ENCODE measurements at regions not wholly inside any gene's neighbourhood (a gene's known extent, or its start where the extent isn't known, plus 50 kb on each side); places are given as distances from the start of the nearest gene placed in this dataset.

GRCh38 chr2:80852079-80852807 is 547.7 kb upstream of the LRRTM1 start:
- Histone ChIP-seq H3K9ac (ENCODE audit: insufficient read depth, low read length) (no peak overlapping the region), H3K4me2 (ENCODE audit: extremely low read depth, insufficient read depth, low read length) (no peak overlapping the region), H4K20me1 (ENCODE audit: control insufficient read depth, extremely low read depth, insufficient read depth, low read length) (no peaks in the 10 kb centered on the region), H3K4me3 (replicated peaks in 1 of 4; ENCODE audit: control extremely low read depth in 1 of 4, insufficient read depth in 1 of 4, low read depth in 3 of 4, low read length in 4 of 4) (no peak overlapping the region), H3K27ac (ENCODE audit: insufficient read depth, low read length) (no peak overlapping the region), H3K27me3 (ENCODE audit: control insufficient read depth, insufficient read depth, low read length) (no peaks in the 10 kb centered on the region), H3K9me3 (ENCODE audit: control insufficient read depth, insufficient read depth, low read depth, low read length) (no peaks in the 10 kb centered on the region), H3K4me1 (ENCODE audit: control insufficient read depth, extremely low read depth, insufficient read depth, low read length) (no peaks in the 10 kb centered on the region), H3K79me2 (ENCODE audit: control insufficient read depth, insufficient read depth, low read length) (no peaks in the 10 kb centered on the region), H2AFZ (ENCODE audit: low read length) (no peak overlapping the region), H3K36me3 (ENCODE audit: control insufficient read depth, insufficient read depth, low read length) (no peaks in the 10 kb centered on the region)
- DNase-seq (ENCODE audit: low read depth in 2 of 2), result no peak
- TF ChIP-seq CTCF (conservative IDR thresholded peaks at IDR 0.05 in 1 of 2, IDR thresholded peaks at IDR 0.05 in 1 of 2; ENCODE audit: low read depth in 1 of 2, low read length in 2 of 2) (no peak), EZH2 (IDR thresholded peaks at IDR 0.05; ENCODE audit: low read length, missing control alignments) (no peak)

- Histone ChIP-seq H3K36me3 (ENCODE audit: control insufficient read depth, insufficient read depth, low read length) (no peaks in the 10 kb centered on the region), H3K9ac (ENCODE audit: insufficient read depth, low read length) (no peak overlapping the region), H3K4me2 (ENCODE audit: extremely low read depth, insufficient read depth, low read length) (no peak overlapping the region), H4K20me1 (ENCODE audit: control insufficient read depth, extremely low read depth, insufficient read depth, low read length) (no peaks in the 10 kb centered on the region), H2AFZ (ENCODE audit: low read length) (no peak overlapping the region), H3K27me3 (ENCODE audit: control insufficient read depth, insufficient read depth, low read length) (no peaks in the 10 kb centered on the region), H3K4me3 (replicated peaks in 1 of 4; ENCODE audit: control extremely low read depth in 1 of 4, insufficient read depth in 1 of 4, low read depth in 3 of 4, low read length in 4 of 4) (no peak overlapping the region), H3K9me3 (ENCODE audit: control insufficient read depth, insufficient read depth, low read depth, low read length) (no peaks in the 10 kb centered on the region), H3K79me2 (ENCODE audit: control insufficient read depth, insufficient read depth, low read length) (no peaks in the 10 kb centered on the region), H3K27ac (ENCODE audit: insufficient read depth, low read length) (no peak overlapping the region), H3K4me1 (ENCODE audit: control insufficient read depth, extremely low read depth, insufficient read depth, low read length) (no peaks in the 10 kb centered on the region)
- TF ChIP-seq EZH2 (IDR thresholded peaks at IDR 0.05; ENCODE audit: low read length, missing control alignments), result no peak
- TF ChIP-seq CTCF (conservative IDR thresholded peaks at IDR 0.05 in 1 of 2, IDR thresholded peaks at IDR 0.05 in 1 of 2; ENCODE audit: low read depth in 1 of 2, low read length in 2 of 2), result no peak
- no peak for DNase-seq (ENCODE audit: low read depth in 2 of 2)
Observed at GRCh38 chr2:80830891-80831290, 526.3 kb upstream of the LRRTM1 start.

- Histone ChIP-seq H3K4me2 (ENCODE audit: extremely low read depth, insufficient read depth, low read length) (no peak overlapping the region), H3K27ac (ENCODE audit: insufficient read depth, low read length) (no peak overlapping the region), H3K4me3 (replicated peaks in 1 of 4; ENCODE audit: control extremely low read depth in 1 of 4, insufficient read depth in 1 of 4, low read depth in 3 of 4, low read length in 4 of 4) (no peak overlapping the region), H3K9ac (ENCODE audit: insufficient read depth, low read length) (no peak overlapping the region), H4K20me1 (ENCODE audit: control insufficient read depth, extremely low read depth, insufficient read depth, low read length) (no peaks in the 10 kb centered on the region), H3K79me2 (ENCODE audit: control insufficient read depth, insufficient read depth, low read length) (no peaks in the 10 kb centered on the region), H2AFZ (ENCODE audit: low read length) (no peak overlapping the region), H3K9me3 (ENCODE audit: control insufficient read depth, insufficient read depth, low read depth, low read length) (no peaks in the 10 kb centered on the region), H3K27me3 (ENCODE audit: control insufficient read depth, insufficient read depth, low read length) (no peaks in the 10 kb centered on the region), H3K36me3 (ENCODE audit: control insufficient read depth, insufficient read depth, low read length) (no peaks in the 10 kb centered on the region), H3K4me1 (ENCODE audit: control insufficient read depth, extremely low read depth, insufficient read depth, low read length) (no peaks in the 10 kb centered on the region)
- DNase-seq (ENCODE audit: low read depth in 2 of 2), result no peak
- no peak for TF ChIP-seq CTCF (conservative IDR thresholded peaks at IDR 0.05 in 1 of 2, IDR thresholded peaks at IDR 0.05 in 1 of 2; ENCODE audit: low read depth in 1 of 2, low read length in 2 of 2)
- TF ChIP-seq EZH2 (IDR thresholded peaks at IDR 0.05; ENCODE audit: low read length, missing control alignments), result no peak
Observed at GRCh38 chr2:80822999-80823398, 518.4 kb upstream of the LRRTM1 start.

All from fibroblast of lung (primary cell).